ENCODE measurements at regions not wholly inside any gene's neighbourhood (a gene's known extent, or its start where the extent isn't known, plus 50 kb on each side); places are given as distances from the start of the nearest gene placed in this dataset.

- no peaks in the 10 kb centered on the region for H3K4me1 ChIP-seq (ENCODE audit: control insufficient read depth, insufficient read depth, low read length)
- H3K9ac ChIP-seq (ENCODE audit: low read depth, low read length): no peak overlapping the region
- H3K9me3 ChIP-seq (replicated peaks; ENCODE audit: low read length): peaks cover 6% of the 10 kb centered on the region
- no peak overlapping the region for H3K4me3 ChIP-seq (ENCODE audit: low read length)
- peaks cover 38% of the 10 kb centered on the region for H3K27me3 ChIP-seq (ENCODE audit: control insufficient read depth, insufficient read depth, low read length)
- no peak overlapping the region for H3K4me2 ChIP-seq (ENCODE audit: low read length)
- no peaks in the 10 kb centered on the region for H3K36me3 ChIP-seq (ENCODE audit: insufficient read depth, low read length)
Observed at GRCh38 chr17:77670173-77670572, 288.3 kb upstream of the TNRC6C start.

DNA sequence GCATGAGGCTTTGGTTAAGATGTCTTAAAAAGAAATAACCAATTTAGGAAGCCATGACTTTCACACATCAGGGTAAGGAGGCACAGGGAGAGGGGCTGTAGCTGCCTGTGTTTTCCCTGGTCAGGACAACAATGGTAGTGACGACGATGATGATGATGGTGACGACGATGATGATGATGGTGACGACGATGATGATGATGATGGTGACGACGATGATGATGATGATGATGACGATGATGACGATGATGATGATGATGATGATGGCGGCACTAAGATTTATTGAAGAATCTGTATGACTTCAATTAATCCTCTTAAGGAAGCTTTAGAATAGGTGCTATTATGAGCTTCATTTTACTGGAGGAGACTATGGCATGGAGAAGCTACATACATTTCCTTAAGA is 284.1 kb upstream of the TNRC6C start:
- H3K9me3 ChIP-seq (replicated peaks; ENCODE audit: low read length): no peaks in the 10 kb centered on the region
- H3K9ac ChIP-seq (ENCODE audit: low read depth, low read length): no peak overlapping the region
- no peak overlapping the region for H3K4me2 ChIP-seq (ENCODE audit: low read length)
- H3K36me3 ChIP-seq (ENCODE audit: insufficient read depth, low read length): no peaks in the 10 kb centered on the region
- no peak overlapping the region for H3K4me3 ChIP-seq (ENCODE audit: low read length)
- no peaks in the 10 kb centered on the region for H3K4me1 ChIP-seq (ENCODE audit: control insufficient read depth, insufficient read depth, low read length)
- H3K27me3 ChIP-seq (ENCODE audit: control insufficient read depth, insufficient read depth, low read length): peaks cover 77% of the 10 kb centered on the region

GRCh38 chr17:77675411-77675810 is 283.1 kb upstream of the TNRC6C start:
- Histone ChIP-seq H3K36me3 (ENCODE audit: insufficient read depth, low read length) (no peaks in the 10 kb centered on the region), H3K4me3 (ENCODE audit: low read length) (no peak overlapping the region), H3K9me3 (replicated peaks; ENCODE audit: low read length) (no peaks in the 10 kb centered on the region), H3K4me1 (ENCODE audit: control insufficient read depth, insufficient read depth, low read length) (no peaks in the 10 kb centered on the region), H3K9ac (ENCODE audit: low read depth, low read length) (no peak overlapping the region), H3K27me3 (ENCODE audit: control insufficient read depth, insufficient read depth, low read length) (peaks cover 87% of the 10 kb centered on the region), H3K4me2 (ENCODE audit: low read length) (no peak overlapping the region)

GRCh38 chr17:77675816-77676215 is 282.7 kb upstream of the TNRC6C start:
- Histone ChIP-seq H3K27me3 (ENCODE audit: control insufficient read depth, insufficient read depth, low read length) (peaks cover 90% of the 10 kb centered on the region), H3K9ac (ENCODE audit: low read depth, low read length) (no peak overlapping the region)

DNA sequence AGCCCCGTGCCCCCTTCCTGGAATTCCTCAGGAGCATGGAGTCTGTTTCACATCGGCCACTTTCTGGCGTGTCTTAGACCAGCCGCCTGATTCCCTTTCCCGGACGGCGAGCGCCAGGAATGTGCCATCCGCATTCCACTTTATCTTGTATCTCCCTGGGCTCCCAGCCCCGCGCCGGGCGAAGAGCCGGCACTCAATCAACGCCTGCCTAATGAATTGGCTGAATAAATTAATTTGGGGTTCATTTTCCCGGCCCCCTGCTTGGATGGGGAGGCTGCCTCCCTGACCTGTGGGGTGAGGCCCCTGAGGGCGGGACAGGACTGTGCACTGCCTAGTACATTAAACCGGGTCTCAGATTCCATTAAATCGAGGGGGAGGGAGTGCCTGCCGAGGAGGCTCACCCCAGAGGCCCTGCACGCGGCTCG is 282.3 kb upstream of the TNRC6C start:
- Histone ChIP-seq H3K4me3 (ENCODE audit: low read length) (no peak overlapping the region), H3K4me2 (ENCODE audit: low read length) (no peak overlapping the region), H3K36me3 (ENCODE audit: insufficient read depth, low read length) (no peaks in the 10 kb centered on the region), H3K4me1 (ENCODE audit: control insufficient read depth, insufficient read depth, low read length) (no peaks in the 10 kb centered on the region), H3K9ac (ENCODE audit: low read depth, low read length) (no peak overlapping the region), H3K27me3 (ENCODE audit: control insufficient read depth, insufficient read depth, low read length) (peaks cover 89% of the 10 kb centered on the region), H3K9me3 (replicated peaks; ENCODE audit: low read length) (no peaks in the 10 kb centered on the region)

More at GRCh38 chr17:77675816-77676215, 282.7 kb upstream of the TNRC6C start:
- Histone ChIP-seq H3K4me3 (ENCODE audit: low read length) (no peak overlapping the region), H3K36me3 (ENCODE audit: insufficient read depth, low read length) (no peaks in the 10 kb centered on the region), H3K4me2 (ENCODE audit: low read length) (no peak overlapping the region), H3K4me1 (ENCODE audit: control insufficient read depth, insufficient read depth, low read length) (no peaks in the 10 kb centered on the region), H3K9me3 (replicated peaks; ENCODE audit: low read length) (no peaks in the 10 kb centered on the region)

- Histone ChIP-seq H3K27me3 (ENCODE audit: control insufficient read depth, insufficient read depth, low read length) (peaks cover 83% of the 10 kb centered on the region), H3K36me3 (ENCODE audit: insufficient read depth, low read length) (no peaks in the 10 kb centered on the region), H3K4me1 (ENCODE audit: control insufficient read depth, insufficient read depth, low read length) (no peaks in the 10 kb centered on the region), H3K9ac (ENCODE audit: low read depth, low read length) (no peak overlapping the region), H3K4me2 (ENCODE audit: low read length) (no peak overlapping the region), H3K4me3 (ENCODE audit: low read length) (no peak overlapping the region), H3K9me3 (replicated peaks; ENCODE audit: low read length) (no peaks in the 10 kb centered on the region)
Observed at GRCh38 chr17:77677211-77677610, 281.3 kb upstream of the TNRC6C start.

DNA sequence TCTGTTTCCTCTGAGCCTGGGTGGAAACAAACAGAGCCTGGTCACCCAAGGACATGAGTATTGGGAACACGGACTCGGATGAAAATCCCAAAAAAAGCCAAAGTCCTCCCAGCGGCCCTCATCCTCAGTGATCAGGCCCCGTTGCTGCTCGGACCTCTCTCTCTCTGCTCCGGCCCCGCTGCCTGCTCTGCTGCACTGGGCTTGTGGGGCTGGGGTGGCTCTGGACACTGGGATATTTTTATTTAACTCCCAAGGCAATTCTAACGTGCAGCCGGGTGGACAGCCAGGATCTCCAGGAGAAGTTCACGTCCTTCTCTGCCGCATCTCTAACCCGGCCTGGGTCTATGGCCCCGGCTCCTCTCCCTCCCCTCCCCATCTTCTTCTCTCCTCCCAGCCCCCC is 280.9 kb upstream of the TNRC6C start:
- Histone ChIP-seq H3K9me3 (replicated peaks; ENCODE audit: low read length) (no peaks in the 10 kb centered on the region), H3K4me1 (ENCODE audit: control insufficient read depth, insufficient read depth, low read length) (no peaks in the 10 kb centered on the region), H3K9ac (ENCODE audit: low read depth, low read length) (no peak overlapping the region), H3K36me3 (ENCODE audit: insufficient read depth, low read length) (no peaks in the 10 kb centered on the region), H3K27me3 (ENCODE audit: control insufficient read depth, insufficient read depth, low read length) (peaks cover 78% of the 10 kb centered on the region), H3K4me2 (ENCODE audit: low read length) (no peak overlapping the region), H3K4me3 (ENCODE audit: low read length) (no peak overlapping the region)

- H3K27me3 ChIP-seq (ENCODE audit: control insufficient read depth, insufficient read depth, low read length): peaks cover 62% of the 10 kb centered on the region
Observed at GRCh38 chr17:77679589-77679988, 278.9 kb upstream of the TNRC6C start.

DNA sequence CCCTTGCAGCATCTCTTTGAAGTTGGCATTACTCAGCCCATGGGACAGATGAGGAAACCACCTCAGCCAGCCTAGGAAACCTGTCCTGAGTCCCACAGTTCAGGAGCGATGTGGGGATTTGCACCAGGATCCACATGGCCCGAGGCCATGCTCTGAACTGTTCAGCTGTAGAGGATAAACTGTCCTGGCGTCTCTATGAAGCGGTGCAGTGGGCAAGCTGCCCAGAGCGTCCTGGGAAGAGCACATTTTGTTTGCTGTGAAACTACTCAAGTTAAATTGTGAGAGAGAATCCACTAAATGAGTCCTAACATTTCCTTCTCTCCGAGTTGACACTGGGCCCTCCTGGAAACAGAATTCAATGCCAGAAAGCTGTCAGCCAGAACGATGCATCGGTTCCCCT is 276.6 kb upstream of the TNRC6C start:
- Histone ChIP-seq H3K9ac (ENCODE audit: low read depth, low read length) (no peak overlapping the region), H3K4me3 (ENCODE audit: low read length) (no peak overlapping the region), H3K36me3 (ENCODE audit: insufficient read depth, low read length) (no peaks in the 10 kb centered on the region), H3K4me1 (ENCODE audit: control insufficient read depth, insufficient read depth, low read length) (no peaks in the 10 kb centered on the region), H3K4me2 (ENCODE audit: low read length) (no peak overlapping the region), H3K27me3 (ENCODE audit: control insufficient read depth, insufficient read depth, low read length) (peaks cover 59% of the 10 kb centered on the region), H3K9me3 (replicated peaks; ENCODE audit: low read length) (no peaks in the 10 kb centered on the region)

More at GRCh38 chr17:77679589-77679988, 278.9 kb upstream of the TNRC6C start:
- Histone ChIP-seq H3K9me3 (replicated peaks; ENCODE audit: low read length) (no peaks in the 10 kb centered on the region), H3K4me3 (ENCODE audit: low read length) (no peak overlapping the region), H3K36me3 (ENCODE audit: insufficient read depth, low read length) (no peaks in the 10 kb centered on the region), H3K4me2 (ENCODE audit: low read length) (no peak overlapping the region), H3K9ac (ENCODE audit: low read depth, low read length) (no peak overlapping the region), H3K4me1 (ENCODE audit: control insufficient read depth, insufficient read depth, low read length) (no peaks in the 10 kb centered on the region)

DNA sequence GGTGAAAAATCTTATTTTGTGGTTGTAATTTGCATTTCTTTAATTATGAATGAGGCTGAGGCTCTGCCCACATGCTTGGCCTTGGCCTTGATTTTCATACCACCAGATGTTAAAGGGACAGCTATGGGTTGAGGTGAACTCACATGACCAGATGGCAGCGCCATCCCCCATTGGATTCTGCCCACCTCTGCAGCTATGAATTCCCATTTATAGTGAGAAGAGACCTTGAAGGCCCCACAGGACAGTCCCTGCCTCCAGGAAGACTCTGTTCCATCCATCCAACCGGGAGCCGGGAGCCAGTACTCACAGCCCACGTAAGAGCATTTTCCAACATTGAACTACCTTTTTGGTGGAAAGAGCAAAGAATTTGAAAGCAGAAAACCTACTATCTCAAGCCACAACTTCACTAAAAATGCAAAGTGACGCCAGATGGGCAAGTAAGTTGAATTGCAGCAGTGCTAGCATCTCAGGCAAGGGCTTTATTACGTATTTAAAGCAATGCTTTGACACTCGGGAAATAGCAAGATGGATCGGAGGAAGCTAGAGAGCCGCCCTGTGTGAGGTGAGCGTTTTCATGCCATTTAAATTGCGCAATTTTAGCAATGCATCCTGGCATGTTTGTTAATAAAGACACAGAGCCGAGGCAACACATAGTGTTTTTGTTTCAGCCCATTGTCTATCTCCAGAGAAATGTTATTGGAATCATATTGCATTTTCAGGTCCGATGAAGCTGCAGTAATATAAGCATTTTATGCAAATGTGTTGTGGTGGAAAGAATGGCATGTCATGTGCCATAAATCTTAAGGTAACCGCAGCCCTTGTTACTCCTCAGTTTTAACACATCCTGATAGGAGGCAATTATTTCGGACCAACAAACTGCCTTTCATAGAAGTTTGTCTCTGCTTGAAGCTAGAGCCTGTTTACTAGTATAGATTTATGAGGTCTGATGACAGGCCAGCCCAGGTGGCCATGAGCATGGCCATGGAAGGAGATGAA is 273.4 kb upstream of the TNRC6C start:
- H3K9me3 ChIP-seq (replicated peaks; ENCODE audit: low read length): no peaks in the 10 kb centered on the region
- H3K4me2 ChIP-seq (ENCODE audit: low read length): no peak overlapping the region
- H3K27me3 ChIP-seq (ENCODE audit: control insufficient read depth, insufficient read depth, low read length): peaks cover 39% of the 10 kb centered on the region
- no peaks in the 10 kb centered on the region for H3K36me3 ChIP-seq (ENCODE audit: insufficient read depth, low read length)
- no peaks in the 10 kb centered on the region for H3K4me1 ChIP-seq (ENCODE audit: control insufficient read depth, insufficient read depth, low read length)
- no peak overlapping the region for H3K9ac ChIP-seq (ENCODE audit: low read depth, low read length)
- H3K4me3 ChIP-seq (ENCODE audit: low read length): no peak overlapping the region

DNA sequence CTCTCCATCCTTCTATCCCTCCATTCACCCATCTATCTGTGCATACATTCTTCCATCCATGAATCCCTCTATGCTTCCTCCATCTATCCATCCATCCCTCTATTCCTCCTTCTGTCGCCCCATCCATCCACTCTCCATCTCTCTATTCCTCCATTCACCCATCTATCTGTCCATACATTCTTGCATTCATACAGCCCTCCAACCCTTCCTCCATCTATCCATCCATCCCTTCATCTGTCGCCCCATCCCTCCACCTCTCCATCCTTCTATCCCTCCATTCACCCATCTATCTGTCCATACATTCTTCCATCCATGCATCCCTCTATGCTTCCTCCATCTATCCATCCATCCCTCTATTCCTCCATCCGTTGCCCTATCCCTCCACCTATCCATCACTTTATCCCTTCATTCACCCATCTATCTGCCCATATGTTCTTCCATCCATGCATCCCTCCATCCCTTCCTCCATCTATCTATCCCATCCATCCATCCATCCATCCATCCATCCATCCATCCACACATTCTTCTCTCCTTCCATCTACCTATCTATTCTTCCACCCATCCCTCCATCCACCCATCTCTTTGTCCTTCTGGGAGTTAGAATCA is 272.5 kb upstream of the TNRC6C start:
- no peak overlapping the region for H3K9ac ChIP-seq (ENCODE audit: low read depth, low read length)
- no peak overlapping the region for H3K4me3 ChIP-seq (ENCODE audit: low read length)
- peaks cover 39% of the 10 kb centered on the region for H3K27me3 ChIP-seq (ENCODE audit: control insufficient read depth, insufficient read depth, low read length)
- no peaks in the 10 kb centered on the region for H3K9me3 ChIP-seq (replicated peaks; ENCODE audit: low read length)
- H3K36me3 ChIP-seq (ENCODE audit: insufficient read depth, low read length): no peaks in the 10 kb centered on the region
- no peak overlapping the region for H3K4me2 ChIP-seq (ENCODE audit: low read length)
- peaks cover 7% of the 10 kb centered on the region for H3K4me1 ChIP-seq (ENCODE audit: control insufficient read depth, insufficient read depth, low read length)
